Mesodermal cell (in vitro differentiated cells): ENCODE measurements at regions not wholly inside any gene's neighbourhood (a gene's known extent, or its start where the extent isn't known, plus 50 kb on each side); places are given as distances from the start of the nearest gene placed in this dataset.
"Not testable (repeated sequence)": the region's sequence is repeated elsewhere in the genome, so short reads cannot be mapped to it uniquely, and the experiment has no call there.

ENCODE experiments used
- H3K27ac ChIP-seq: 2 replicates; pipeline ENCODE4 v1.7.0; 2013; ENCODE audit warnings: mild to moderate bottlenecking, low read depth, low read length, moderate library complexity; ENCODE audit not compliant: severe bottlenecking
- H3K36me3 ChIP-seq: 2 replicates; pipeline ENCODE4 v1.7.1; 2013; ENCODE audit warnings: mild to moderate bottlenecking, low read length, moderate library complexity; ENCODE audit not compliant: control insufficient read depth, insufficient read depth
- H3K4me1 ChIP-seq: one replicate; pipeline ENCODE4 v1.7.1; 2013; ENCODE audit warnings: mild to moderate bottlenecking, low read length; ENCODE audit not compliant: insufficient read depth, control insufficient read depth, poor library complexity, severe bottlenecking
- H3K4me3 ChIP-seq: 2 replicates; pipeline ENCODE4 v1.7.0; 2013; ENCODE audit warnings: low read length, control low read depth, mild to moderate bottlenecking; ENCODE audit not compliant: insufficient read depth, poor library complexity, severe bottlenecking; ENCODE audit errors: extremely low read depth
- H3K9me3 ChIP-seq: 2 replicates; pipeline ENCODE4 v1.7.1; 2013; ENCODE audit warnings: mild to moderate bottlenecking, low read length, moderate library complexity; ENCODE audit not compliant: control insufficient read depth
- WGBS, 2 experiments: methylation state at CpG; one replicate each; pipeline ENCODE4 v1.1.5; 2013; ENCODE audit warnings: missing lambda C conversion rate in 2 of 2; ENCODE audit not compliant: insufficient coverage in 2 of 2; 5-methylcytosine and 5-hydroxymethylcytosine counted together

GRCh38 chr3:130151555-130151954 lies 69.9 kb downstream of the ALG1L2 start:
- H3K4me3 ChIP-seq, H3K9me3 ChIP-seq, H3K4me1 ChIP-seq, H3K36me3 ChIP-seq, H3K27ac ChIP-seq: not testable (repeated sequence)
- WGBS, 2 experiments, result 100% methylated on average over 3 of the region's 4 CpGs; no CpG with 5 or more reads in 1 of the 2 experiments

- H3K27ac ChIP-seq, H3K4me1 ChIP-seq, H3K4me3 ChIP-seq, H3K36me3 ChIP-seq, H3K9me3 ChIP-seq: not testable (repeated sequence)
- WGBS, 2 experiments, result 74 to 82% methylated on average over 5 to 6 of the region's 8 CpGs
Observed at GRCh38 chr3:130153247-130153646, 71.6 kb downstream of the ALG1L2 start.

- H3K27ac ChIP-seq, H3K4me3 ChIP-seq, H3K4me1 ChIP-seq, H3K9me3 ChIP-seq, H3K36me3 ChIP-seq: not testable (repeated sequence)
- no CpG with 5 or more reads among the region's 4 CpGs for WGBS, 2 experiments
Observed at GRCh38 chr3:130155464-130155863, 73.8 kb downstream of the ALG1L2 start.

- not testable (repeated sequence) for H3K27ac ChIP-seq, H3K4me3 ChIP-seq
- WGBS, 2 experiments, result 90 to 100% methylated on average over 2 to 3 of the region's 4 CpGs
Observed at GRCh38 chr3:130166856-130167255, 85.2 kb downstream of the ALG1L2 start.

GRCh38 chr3:130175195-130175594 lies 93.6 kb downstream of the ALG1L2 start:
- H3K4me1 ChIP-seq, result peaks cover 12% of the 10 kb centered on the region
- not testable (repeated sequence) for H3K36me3 ChIP-seq, H3K9me3 ChIP-seq, H3K27ac ChIP-seq, H3K4me3 ChIP-seq
- 80% methylated on average over 1 of the region's 4 CpGs; no CpG with 5 or more reads in 1 of the 2 experiments for WGBS, 2 experiments

More at GRCh38 chr3:130166856-130167255, 85.2 kb downstream of the ALG1L2 start:
- H3K36me3 ChIP-seq, H3K4me1 ChIP-seq, H3K9me3 ChIP-seq: not testable (repeated sequence)

GRCh38 chr3:130176476-130177256 lies 95.0 kb downstream of the ALG1L2 start:
- H3K4me3 ChIP-seq, result not testable (repeated sequence)

GRCh38 chr3:130178835-130179234 lies 97.2 kb downstream of the ALG1L2 start:
- H3K36me3 ChIP-seq, H3K9me3 ChIP-seq, H3K4me3 ChIP-seq, H3K27ac ChIP-seq: not testable (repeated sequence)
- WGBS, 2 experiments, result 56 to 82% methylated on average over 2 of the region's 3 CpGs
- H3K4me1 ChIP-seq, result peaks cover 14% of the 10 kb centered on the region

More at GRCh38 chr3:130176476-130177256, 95.0 kb downstream of the ALG1L2 start:
- Histone ChIP-seq H3K27ac (peak overlapping the region; percentile 79), H3K4me1 (peaks cover 14% of the 10 kb centered on the region)
- WGBS, 2 experiments, result 76 to 82% methylated on average over 4 to 7 of the region's 13 CpGs
- not testable (repeated sequence) for H3K9me3 ChIP-seq, H3K36me3 ChIP-seq

GRCh38 chr3:130179353-130179970 lies 97.8 kb downstream of the ALG1L2 start:
- WGBS, 2 experiments, result 57 to 65% methylated on average over 6 to 8 of the region's 11 CpGs

GRCh38 chr3:130182475-130182874 lies 100.8 kb downstream of the ALG1L2 start:
- H3K27ac ChIP-seq, H3K4me3 ChIP-seq, H3K36me3 ChIP-seq, H3K9me3 ChIP-seq: not testable (repeated sequence)
- WGBS, 2 experiments, result no CpG with 5 or more reads among the region's 6 CpGs
- peaks cover 14% of the 10 kb centered on the region for H3K4me1 ChIP-seq

More at GRCh38 chr3:130179353-130179970, 97.8 kb downstream of the ALG1L2 start:
- not testable (repeated sequence) for H3K4me3 ChIP-seq, H3K36me3 ChIP-seq, H3K9me3 ChIP-seq
- H3K4me1 ChIP-seq, result peaks cover 14% of the 10 kb centered on the region
- H3K27ac ChIP-seq, result peak overlapping the region; percentile 41

- H3K9me3 ChIP-seq, H3K36me3 ChIP-seq, H3K4me3 ChIP-seq, H3K27ac ChIP-seq: not testable (repeated sequence)
- H3K4me1 ChIP-seq, result peaks cover 12% of the 10 kb centered on the region
- 62 to 72% methylated on average over 3 to 5 of the region's 5 CpGs for WGBS, 2 experiments
Observed at GRCh38 chr3:130183689-130184088, 102.1 kb downstream of the ALG1L2 start.
